Endodermal cell (in vitro differentiated cells): ENCODE measurements at regions not wholly inside any gene's neighbourhood (a gene's known extent, or its start where the extent isn't known, plus 50 kb on each side); places are given as distances from the start of the nearest gene placed in this dataset.

Experiments used
- DNase-seq: peaks from one replicate; pipeline ENCODE4 v3.0.0-alpha.2; 2017
- H3K27ac ChIP-seq: 2 replicates; pipeline ENCODE4 v1.5.1; 2013; ENCODE audit warnings: mild to moderate bottlenecking, low read depth, low read length, moderate library complexity
- H3K27me3 ChIP-seq: 2 replicates; pipeline ENCODE4 v1.6.1; 2013; ENCODE audit warnings: mild to moderate bottlenecking, low read length, moderate library complexity; ENCODE audit not compliant: insufficient read depth, control insufficient read depth, poor library complexity, severe bottlenecking
- H3K36me3 ChIP-seq: 2 replicates; pipeline ENCODE4 v1.7.0; 2013; ENCODE audit warnings: mild to moderate bottlenecking, low read length, moderate library complexity; ENCODE audit not compliant: control insufficient read depth, insufficient read depth
- H3K4me1 ChIP-seq: one replicate; pipeline ENCODE4 v1.7.0; 2013; ENCODE audit warnings: low read length; ENCODE audit not compliant: control insufficient read depth, insufficient read depth
- H3K4me3 ChIP-seq: 2 replicates; pipeline ENCODE4 v1.5.1; 2013; ENCODE audit warnings: mild to moderate bottlenecking, low read length, moderate library complexity
- H3K9ac ChIP-seq: 2 replicates; pipeline ENCODE4 v1.6.1; 2013; ENCODE audit warnings: mild to moderate bottlenecking, low read length, moderate library complexity; ENCODE audit not compliant: poor library complexity, severe bottlenecking; ENCODE audit errors: extremely low read depth
- H3K9me3 ChIP-seq: 2 replicates; pipeline ENCODE4 v1.6.1; 2013; ENCODE audit warnings: mild to moderate bottlenecking, low read length, moderate library complexity; ENCODE audit not compliant: control insufficient read depth
- H3K27ac Mint-ChIP-seq: 2 replicates; pipeline ENCODE4 v1.8.0; 2020; ENCODE audit warnings: mixed read lengths
- H3K27me3 Mint-ChIP-seq: 2 replicates; pipeline ENCODE4 v1.8.0; 2021; ENCODE audit warnings: mild to moderate bottlenecking, mixed read lengths; ENCODE audit not compliant: insufficient read depth
- H3K36me3 Mint-ChIP-seq: 2 replicates; pipeline ENCODE4 v1.8.0; 2020; ENCODE audit warnings: low read depth, mixed read lengths
- H3K4me1 Mint-ChIP-seq: 2 replicates; pipeline ENCODE4 v1.8.0; 2020; ENCODE audit warnings: mixed read lengths
- H3K4me3 Mint-ChIP-seq: 2 replicates; pipeline ENCODE4 v1.8.0; 2020; ENCODE audit warnings: mild to moderate bottlenecking, moderate library complexity, mixed read lengths
- H3K9me3 Mint-ChIP-seq: 2 replicates; pipeline ENCODE4 v1.8.0; 2020; ENCODE audit warnings: mild to moderate bottlenecking, mixed read lengths
- WGBS, 2 experiments: methylation state at CpG; one replicate each; pipeline versions ENCODE4 v1.1.5 to v1.1.7; 2013; ENCODE audit warnings: missing lambda C conversion rate in 2 of 2, mixed read lengths in 1 of 2; ENCODE audit not compliant: insufficient coverage in 1 of 2, insufficient read length in 1 of 2; 5-methylcytosine and 5-hydroxymethylcytosine counted together
- TF ChIP-seq, protein P1 (sequence below): fragments of 200-600 bp; sonication (generic); conservative IDR thresholded peaks from 2 replicates; pipeline ENCODE4 v1.5.0; 2021; ENCODE audit warnings: antibody characterized with exemption, mild to moderate bottlenecking

DNA sequence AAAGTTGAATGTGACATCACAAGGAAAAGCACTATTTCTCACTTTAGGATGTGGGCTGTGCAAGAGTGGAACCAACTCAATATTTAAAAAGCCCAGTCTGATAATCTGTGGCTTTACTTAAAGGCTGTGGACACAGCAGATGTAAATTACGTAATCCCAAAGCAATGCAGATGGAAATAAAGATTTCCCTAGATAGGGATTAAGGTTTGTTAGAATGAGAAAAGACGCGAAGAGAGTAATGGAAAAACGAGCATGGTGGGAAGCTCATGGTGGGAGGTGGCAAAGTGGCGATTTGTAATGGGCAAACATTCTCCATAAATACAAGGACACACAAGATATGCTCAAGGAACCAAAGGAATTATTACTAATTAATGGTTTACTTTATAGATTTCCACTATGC, 985.5 kb downstream of the FSTL5 start:
- TF ChIP-seq, protein P1, sequence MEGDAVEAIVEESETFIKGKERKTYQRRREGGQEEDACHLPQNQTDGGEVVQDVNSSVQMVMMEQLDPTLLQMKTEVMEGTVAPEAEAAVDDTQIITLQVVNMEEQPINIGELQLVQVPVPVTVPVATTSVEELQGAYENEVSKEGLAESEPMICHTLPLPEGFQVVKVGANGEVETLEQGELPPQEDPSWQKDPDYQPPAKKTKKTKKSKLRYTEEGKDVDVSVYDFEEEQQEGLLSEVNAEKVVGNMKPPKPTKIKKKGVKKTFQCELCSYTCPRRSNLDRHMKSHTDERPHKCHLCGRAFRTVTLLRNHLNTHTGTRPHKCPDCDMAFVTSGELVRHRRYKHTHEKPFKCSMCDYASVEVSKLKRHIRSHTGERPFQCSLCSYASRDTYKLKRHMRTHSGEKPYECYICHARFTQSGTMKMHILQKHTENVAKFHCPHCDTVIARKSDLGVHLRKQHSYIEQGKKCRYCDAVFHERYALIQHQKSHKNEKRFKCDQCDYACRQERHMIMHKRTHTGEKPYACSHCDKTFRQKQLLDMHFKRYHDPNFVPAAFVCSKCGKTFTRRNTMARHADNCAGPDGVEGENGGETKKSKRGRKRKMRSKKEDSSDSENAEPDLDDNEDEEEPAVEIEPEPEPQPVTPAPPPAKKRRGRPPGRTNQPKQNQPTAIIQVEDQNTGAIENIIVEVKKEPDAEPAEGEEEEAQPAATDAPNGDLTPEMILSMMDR = no peak
- no peaks in the 10 kb centered on the region for H3K9me3 Mint-ChIP-seq
- Histone ChIP-seq H3K9me3 (no peaks in the 10 kb centered on the region), H3K4me1 (no peaks in the 10 kb centered on the region), H3K36me3 (no peaks in the 10 kb centered on the region), H3K9ac (no peak overlapping the region), H3K27me3 (no peaks in the 10 kb centered on the region), H3K27ac (no peak overlapping the region), H3K4me3 (no peak overlapping the region)
- peaks cover 13% of the 10 kb centered on the region for H3K4me1 Mint-ChIP-seq
- no peak overlapping the region for H3K4me3 Mint-ChIP-seq
- 86 to 87% methylated on average over 3 to 4 of the region's 5 CpGs for WGBS, 2 experiments
- no peaks in the 10 kb centered on the region for H3K27me3 Mint-ChIP-seq
- H3K27ac Mint-ChIP-seq = no peak overlapping the region
- no peak for DNase-seq
- H3K36me3 Mint-ChIP-seq = no peaks in the 10 kb centered on the region

DNA sequence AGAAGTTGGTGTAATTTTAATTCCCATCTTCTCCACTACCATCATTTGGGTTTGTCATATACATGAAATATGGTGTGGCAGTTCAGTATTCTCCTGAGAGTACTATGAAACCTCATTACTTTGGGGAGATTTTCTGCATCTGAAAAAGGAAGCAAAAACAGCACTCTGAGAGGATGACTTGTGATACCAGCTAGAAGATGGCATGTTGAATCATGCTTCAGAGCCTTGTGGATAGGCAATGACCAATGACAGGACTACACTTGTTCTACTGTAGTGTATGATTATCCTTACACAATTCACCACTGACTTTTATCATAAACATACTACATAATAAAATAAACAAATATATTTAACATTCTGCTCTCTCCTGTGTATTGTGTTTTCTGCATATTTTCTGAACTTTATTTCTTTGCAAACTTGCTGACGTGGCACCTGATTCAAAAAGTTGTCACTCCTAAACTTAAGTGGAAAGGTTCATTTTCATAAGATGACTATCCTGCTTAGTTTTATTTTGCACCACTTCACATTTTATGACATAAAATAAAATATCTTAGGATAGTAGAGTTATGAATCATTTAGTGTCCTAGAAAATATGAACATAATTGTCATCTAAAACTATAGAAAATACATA, 991.3 kb downstream of the FSTL5 start:
- Mint-ChIP-seq H3K4me3 (no peak overlapping the region), H3K27ac (no peak overlapping the region), H3K4me1 (peaks cover 7% of the 10 kb centered on the region), H3K27me3 (no peaks in the 10 kb centered on the region), H3K36me3 (no peaks in the 10 kb centered on the region), H3K9me3 (no peaks in the 10 kb centered on the region)
- TF ChIP-seq, protein P1 = no peak
- no peaks in the 10 kb centered on the region for H3K9me3 ChIP-seq
- no peaks in the 10 kb centered on the region for H3K36me3 ChIP-seq
- no peaks in the 10 kb centered on the region for H3K27me3 ChIP-seq
- no peak overlapping the region for H3K9ac ChIP-seq
- H3K27ac ChIP-seq = no peak overlapping the region
- no peak overlapping the region for H3K4me3 ChIP-seq
- WGBS, 2 experiments = 80 to 100% methylated on average over 1 of the region's 1 CpG
- no peak for DNase-seq
- no peaks in the 10 kb centered on the region for H3K4me1 ChIP-seq

DNA sequence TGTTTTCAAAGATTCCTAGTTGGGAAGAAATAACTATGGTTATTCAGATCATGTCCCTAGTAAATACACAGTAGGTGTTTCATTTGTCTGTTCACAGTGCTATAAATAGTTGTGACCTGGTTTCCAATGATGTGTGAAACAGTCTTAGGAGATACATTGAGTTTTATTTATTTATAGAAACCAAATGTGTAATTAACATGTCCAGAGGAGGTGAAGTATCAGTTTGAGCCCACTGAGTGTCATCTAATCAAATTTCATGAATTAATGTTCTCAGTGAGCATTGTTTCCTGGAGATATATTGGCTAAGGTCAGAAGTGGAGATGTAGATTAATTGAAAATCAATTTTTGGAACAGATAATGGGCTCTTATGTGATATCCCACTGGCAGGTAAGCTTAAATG, 996.3 kb downstream of the FSTL5 start:
- no peak for DNase-seq
- Mint-ChIP-seq H3K27ac (no peak overlapping the region), H3K9me3 (no peaks in the 10 kb centered on the region), H3K4me3 (no peak overlapping the region), H3K27me3 (no peaks in the 10 kb centered on the region), H3K36me3 (no peaks in the 10 kb centered on the region), H3K4me1 (no peaks in the 10 kb centered on the region)
- Histone ChIP-seq H3K27me3 (no peaks in the 10 kb centered on the region), H3K9ac (no peak overlapping the region), H3K27ac (no peak overlapping the region), H3K4me1 (no peaks in the 10 kb centered on the region), H3K9me3 (no peaks in the 10 kb centered on the region), H3K4me3 (no peak overlapping the region), H3K36me3 (no peaks in the 10 kb centered on the region)
- TF ChIP-seq, protein P1 = no peak
